ENCODE measurements at regions not wholly inside any gene's neighbourhood (a gene's known extent, or its start where the extent isn't known, plus 50 kb on each side); places are given as distances from the start of the nearest gene placed in this dataset.
"Not testable (repeated sequence)": the region's sequence is repeated elsewhere in the genome, so short reads cannot be mapped to it uniquely, and the experiment has no call there.

GRCh38 chr3:95539950-95540483 lies 1274.4 kb upstream of the EPHA6 start:
- DNase-seq = no peak

DNA sequence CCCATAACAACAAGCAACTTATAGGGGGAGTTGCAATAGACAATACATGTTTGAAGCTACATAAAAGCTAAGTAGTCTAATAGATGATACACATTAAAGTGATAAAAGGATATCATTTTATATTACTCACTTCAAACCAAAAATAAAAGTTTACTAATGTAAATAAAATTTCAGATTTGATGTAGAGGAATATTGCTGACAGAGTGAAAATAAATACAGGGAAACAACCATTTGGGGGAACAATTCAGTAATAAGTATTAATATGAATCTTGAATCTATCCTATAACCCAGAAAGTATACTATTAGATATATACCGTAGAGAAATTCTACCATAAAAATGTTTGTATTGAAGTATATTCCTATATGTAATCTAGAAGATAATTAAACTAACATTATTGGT lies 1248.9 kb upstream of the EPHA6 start:
- no peak for DNase-seq

- no peak for DNase-seq
Measured at GRCh38 chr3:95567346-95567745, 1247.0 kb upstream of the EPHA6 start.

- DNase-seq = no peak
Measured at GRCh38 chr3:95586754-95587153, 1227.6 kb upstream of the EPHA6 start.

- DNase-seq = not testable (repeated sequence)
Measured at GRCh38 chr3:95587641-95588040, 1226.8 kb upstream of the EPHA6 start.

GRCh38 chr3:95588473-95588872 lies 1225.9 kb upstream of the EPHA6 start:
- no peak for DNase-seq

GRCh38 chr3:95595416-95596075 lies 1218.8 kb upstream of the EPHA6 start:
- no peak for DNase-seq

- DNase-seq = no peak
Measured at GRCh38 chr3:95607926-95608325, 1206.5 kb upstream of the EPHA6 start.

GRCh38 chr3:95609411-95609810 lies 1205.0 kb upstream of the EPHA6 start:
- DNase-seq = no peak

GRCh38 chr3:95612611-95613010 lies 1201.8 kb upstream of the EPHA6 start:
- DNase-seq = no peak

DNA sequence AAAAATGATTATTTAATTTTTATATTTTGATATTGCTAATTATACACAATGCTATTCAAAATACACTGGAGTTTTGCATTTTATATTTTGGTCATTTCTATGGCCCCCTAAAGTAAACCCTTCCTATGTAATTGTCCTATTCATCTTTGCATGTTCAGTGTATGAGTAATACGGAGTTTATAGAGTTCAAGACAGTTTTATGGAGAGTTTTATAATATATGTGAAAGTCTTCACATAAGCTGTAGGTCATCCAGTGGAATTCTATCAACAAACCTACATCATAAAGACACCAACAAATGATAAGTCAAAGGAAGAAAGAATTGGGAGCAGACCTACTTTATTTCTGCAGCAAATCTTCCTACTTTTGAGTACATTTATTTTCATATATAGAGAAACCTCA lies 1200.4 kb upstream of the EPHA6 start:
- no peak for DNase-seq

- no peak for DNase-seq
Measured at GRCh38 chr3:95615592-95616310, 1198.6 kb upstream of the EPHA6 start.

- DNase-seq = no peak
Measured at GRCh38 chr3:95626107-95626506, 1188.3 kb upstream of the EPHA6 start.

DNA sequence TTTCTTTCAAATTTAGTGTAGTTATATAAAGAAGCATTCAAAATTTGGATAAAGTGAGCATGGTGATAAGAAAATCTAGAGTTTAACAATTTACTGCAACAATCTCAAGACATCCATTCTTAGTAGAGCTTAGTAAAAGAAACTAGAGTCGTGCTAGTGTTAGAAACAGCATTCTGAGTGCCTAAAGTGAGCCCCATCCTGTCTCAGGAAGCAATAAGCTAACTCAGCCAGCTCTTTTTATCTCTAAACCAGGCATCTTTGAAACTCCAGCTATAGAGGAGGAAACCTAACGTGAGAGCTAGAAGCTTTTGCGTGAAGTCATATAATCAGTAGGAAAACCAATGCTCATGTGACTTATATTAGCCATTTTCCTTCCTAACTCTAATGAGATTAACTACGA lies 1187.1 kb upstream of the EPHA6 start:
- DNase-seq = no peak

- no peak for DNase-seq
Measured at GRCh38 chr3:95627697-95628096, 1186.7 kb upstream of the EPHA6 start.

- DNase-seq = no peak
Measured at GRCh38 chr3:95629802-95630201, 1184.6 kb upstream of the EPHA6 start.

DNA sequence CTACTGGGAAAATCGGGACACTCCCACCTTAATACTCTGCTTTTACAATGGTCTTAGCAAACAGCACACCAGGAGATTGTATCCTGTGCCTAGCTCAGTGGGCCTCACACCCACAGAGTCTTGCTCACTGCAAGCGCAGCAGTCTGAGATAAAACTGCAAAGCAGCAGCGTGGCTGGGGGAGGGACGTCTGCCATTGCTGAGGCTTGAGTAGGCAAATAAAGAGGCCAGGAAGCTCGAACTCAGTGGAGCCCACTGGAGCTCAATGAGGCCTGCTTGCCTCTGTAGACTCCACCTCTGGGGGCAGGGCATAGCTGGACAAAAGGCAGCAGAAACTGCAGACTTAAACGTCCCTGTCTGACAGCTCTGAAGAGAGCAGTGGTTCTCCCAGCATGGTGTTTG lies 1169.1 kb upstream of the EPHA6 start:
- DNase-seq = no peak

DNA sequence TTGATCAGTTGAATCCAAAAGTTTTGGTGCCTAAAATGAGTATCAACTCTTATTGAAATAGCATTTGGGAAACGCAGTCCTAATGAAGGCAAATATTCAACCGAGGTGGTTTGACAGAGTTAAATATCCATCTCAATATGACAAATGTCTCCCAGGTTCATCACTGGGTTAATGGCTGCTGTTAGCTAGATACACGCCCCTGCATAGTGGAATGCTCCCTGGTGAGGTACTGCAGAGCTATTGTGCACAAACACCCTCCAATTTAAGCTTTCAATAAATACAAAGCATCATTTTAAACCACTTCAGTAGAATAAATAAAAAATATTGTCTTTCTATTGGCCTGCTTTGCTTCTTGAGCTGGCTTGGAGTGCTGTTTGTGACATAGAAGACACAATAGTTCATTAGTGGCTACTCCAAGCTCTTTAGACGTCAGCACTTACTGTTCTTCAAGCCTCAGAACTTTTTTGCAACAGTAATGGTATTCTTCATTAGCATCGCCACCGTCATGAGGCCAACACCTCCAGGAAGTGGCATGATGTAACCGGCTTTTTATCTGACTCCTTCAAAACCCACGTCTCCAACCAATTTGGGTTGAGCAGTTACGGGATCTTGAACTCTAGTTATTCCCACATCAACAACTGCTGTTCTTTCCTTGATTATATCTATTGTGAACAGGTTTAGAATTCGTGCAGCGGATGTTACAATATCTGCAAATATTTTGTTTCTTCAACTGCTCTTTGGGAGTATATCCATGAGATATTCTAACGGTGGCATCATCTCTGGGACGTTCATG lies 1159.6 kb upstream of the EPHA6 start:
- DNase-seq = no peak

DNA sequence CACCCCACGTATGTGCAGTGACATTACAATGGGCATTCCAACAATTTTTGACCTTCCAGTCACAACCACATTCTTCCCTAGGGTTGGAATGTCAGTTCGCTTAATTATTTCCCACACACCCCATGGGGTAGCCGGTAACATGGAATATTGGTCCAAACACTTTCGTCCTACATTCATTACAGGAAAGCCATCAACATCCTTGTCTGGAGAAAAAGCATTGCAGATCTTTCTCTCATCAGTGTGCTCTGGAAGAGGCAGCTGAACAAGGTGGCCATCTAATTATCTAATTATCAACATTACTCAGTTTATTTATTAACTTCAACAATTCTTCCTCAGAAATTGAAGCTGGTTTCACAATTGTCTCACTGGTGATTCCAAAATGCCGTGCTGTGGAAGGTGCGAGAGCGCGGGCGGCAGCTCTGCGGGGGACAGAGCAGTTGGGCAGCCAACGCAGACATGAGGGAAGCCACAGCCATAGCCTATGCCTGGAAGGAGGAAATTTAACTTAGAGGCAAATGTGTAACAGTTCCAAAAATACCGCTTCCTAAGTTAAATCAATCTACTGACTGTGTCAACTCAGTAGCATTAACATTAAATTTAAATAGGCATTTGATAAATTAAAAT lies 1158.9 kb upstream of the EPHA6 start:
- DNase-seq = no peak

DNA sequence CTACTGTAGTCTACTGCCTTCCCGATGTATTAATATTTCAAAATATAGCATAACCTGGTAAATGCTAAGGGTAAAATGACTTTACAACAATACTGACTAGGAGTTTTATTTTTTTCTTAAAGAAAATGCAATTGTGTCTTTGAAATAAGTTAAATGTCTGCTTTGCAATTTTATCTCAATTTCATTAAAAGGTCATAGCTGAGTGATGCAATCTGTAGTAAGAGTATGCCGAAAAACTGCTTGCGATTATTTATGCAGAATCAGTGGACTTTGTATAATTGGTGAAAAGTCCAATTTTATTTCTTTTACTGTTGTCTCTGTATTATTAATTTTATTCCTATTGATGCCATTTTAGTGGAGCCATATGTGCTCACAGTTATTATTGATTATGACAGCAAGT lies 1143.6 kb upstream of the EPHA6 start:
- no peak for DNase-seq

DNA sequence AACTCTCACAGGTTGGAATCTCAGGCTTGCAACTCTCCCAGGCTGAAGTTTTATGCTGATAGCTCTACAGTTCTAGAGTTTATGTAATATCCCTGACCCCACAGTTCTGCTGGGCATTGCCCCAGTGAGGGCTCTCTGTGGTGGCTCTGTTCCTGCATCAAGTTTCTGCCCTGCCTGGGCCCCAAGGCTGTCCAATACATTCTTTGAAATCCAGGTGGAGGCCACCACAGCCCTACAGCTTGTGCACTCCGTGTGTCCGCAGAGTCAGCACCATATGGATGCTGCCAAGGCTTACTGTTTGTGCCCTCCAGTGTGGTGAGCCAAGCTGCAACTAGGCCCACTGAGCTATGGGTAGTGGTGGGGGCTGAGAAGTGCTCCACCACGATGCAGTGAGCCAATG lies 1141.2 kb upstream of the EPHA6 start:
- no peak for DNase-seq

DNA sequence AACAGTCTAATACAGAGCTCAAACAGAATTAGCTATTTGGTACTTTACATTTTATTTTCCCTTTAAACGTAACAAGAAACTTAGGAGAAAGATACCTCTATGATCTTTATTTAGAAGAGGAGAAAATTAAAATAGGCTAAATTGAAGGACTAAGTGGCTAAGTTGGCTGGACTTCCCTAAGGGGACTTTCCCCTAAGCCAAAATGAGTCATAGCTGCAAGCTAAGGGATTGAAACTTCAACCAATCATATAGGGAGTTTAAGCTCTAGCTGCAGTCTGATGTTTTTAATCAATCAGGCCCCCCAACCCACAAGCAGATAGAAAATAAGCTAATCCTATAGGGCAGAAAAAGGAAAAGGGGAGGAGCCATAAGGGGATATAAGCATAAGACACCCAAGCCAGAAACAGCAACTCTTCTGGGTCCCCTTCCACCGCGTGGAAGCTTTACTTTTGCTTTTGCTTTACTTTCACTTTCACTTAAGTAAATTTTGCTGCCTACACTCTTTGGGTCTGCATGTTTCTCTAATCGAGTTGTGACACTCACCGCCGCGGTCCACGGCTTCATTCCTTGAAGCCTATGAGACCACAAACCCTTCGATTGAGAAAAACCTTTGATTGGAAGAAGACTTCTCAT lies 1108.5 kb upstream of the EPHA6 start:
- DNase-seq = peak; percentile 3

GRCh38 chr3:95707268-95707667 lies 1107.1 kb upstream of the EPHA6 start:
- no peak for DNase-seq
